ENCODE measurements at regions not wholly inside any gene's neighbourhood (a gene's known extent, or its start where the extent isn't known, plus 50 kb on each side); places are given as distances from the start of the nearest gene placed in this dataset.

GRCh38 chr9:2469681-2470221 lies 151.8 kb upstream of the VLDLR start:
- Histone ChIP-seq H3K4me3 (replicated peaks in 1 of 3; ENCODE audit: insufficient read depth in 1 of 3, low read depth in 1 of 3, low read length in 3 of 3) (no peak overlapping the region), H3K9me3 (replicated peaks; ENCODE audit: control insufficient read depth, insufficient read depth, low read length) (no peaks in the 10 kb centered on the region), H3K9me1 (replicated peaks; ENCODE audit: control insufficient read depth, extremely low read depth, insufficient read depth, low read length) (no peaks in the 10 kb centered on the region), H3K36me3 (ENCODE audit: control insufficient read depth in 2 of 2, extremely low read depth in 1 of 2, insufficient read depth in 2 of 2, low read length in 2 of 2) (no peaks in the 10 kb centered on the region), H3K27ac (ENCODE audit: insufficient read depth, low read depth, low read length) (no peak overlapping the region), H4K20me1 (replicated peaks; ENCODE audit: control insufficient read depth, extremely low read depth, insufficient read depth, low read length) (no peaks in the 10 kb centered on the region), H2AFZ (ENCODE audit: low read depth, low read length) (no peak overlapping the region), H3K27me3 (ENCODE audit: control insufficient read depth in 2 of 2, insufficient read depth in 2 of 2, low read length in 2 of 2) (no peaks in the 10 kb centered on the region), H3K79me2 (ENCODE audit: control insufficient read depth, insufficient read depth, low read length) (no peaks in the 10 kb centered on the region), H3K9ac (replicated peaks; ENCODE audit: extremely low read depth, insufficient read depth, low read length) (no peak overlapping the region), H3K4me2 (ENCODE audit: insufficient read depth, low read length) (no peak overlapping the region), H3K4me1 (ENCODE audit: control insufficient read depth, extremely low read depth, insufficient read depth, low read length) (peaks cover 4% of the 10 kb centered on the region)
- peak; percentile 68 for DNase-seq (ENCODE audit: low read depth, low spot score)
- BruUV-seq (replicated peaks): no TSS peak
- ChIA-PET POLR2A (no interaction called here), CTCF (interaction anchor here (0.7 to 1.3 kb wide), 5 partner anchors 9 to 337 kb away, joined by 3 to 5 read pairs (median 3); no protein-coding TSS in a partner anchor)
- peak; percentile 78 for FAIRE-seq
- TF ChIP-seq EZH2 (IDR thresholded peaks at IDR 0.05; ENCODE audit: borderline replicate concordance, low read depth, low read length, severe bottlenecking) (no peak), GATA2 (IDR thresholded peaks at IDR 0.05; ENCODE audit: insufficient read depth, insufficient read length, low read depth, low read length) (no peak), CTCF (IDR thresholded peaks at IDR 0.05; ENCODE audit: extremely low read depth in 1 of 2, insufficient read depth in 1 of 2, low read depth in 1 of 2, low read length in 2 of 2) (no peak), POLR2AphosphoS5 (IDR thresholded peaks at IDR 0.05; ENCODE audit: insufficient read depth, low read depth, low read length) (peak; percentile 43), MAX (IDR thresholded peaks at IDR 0.05; ENCODE audit: insufficient read depth, insufficient read length) (no peak), FOS (IDR thresholded peaks at IDR 0.05; ENCODE audit: borderline replicate concordance, insufficient read depth, low read length) (peak; percentile 28)
- dilution Hi-C loops (cut with MboI; ENCODE audit: extremely low pct_ligation_motif_present, low sequenced_read_pairs) (no loop called here), intact Hi-C loops (cut with micrococcal nuclease) (loop anchor here (1.0 to 5.0 kb wide), 4 partner anchors 8 to 342 kb away; no protein-coding TSS in a partner anchor)
